Gastroesophageal sphincter (tissue), 4 donors: ENCODE measurements at regions not wholly inside any gene's neighbourhood (a gene's known extent, or its start where the extent isn't known, plus 50 kb on each side); places are given as distances from the start of the nearest gene placed in this dataset.

ENCODE experiments used
- ATAC-seq: fragments of 150-250 bp; one replicate; pipeline ENCODE4 v1.9.1; 2016; ENCODE audit warnings: mild to moderate bottlenecking, moderate library complexity
- H3K27ac ChIP-seq, 4 donors: fragments of 200-600 bp; sonication (generic) in 3 of 4; 1 replicate in 3 of 4; 2 replicates in 1 of 4; pipeline ENCODE4 v1.5.1; 2016 to 2019
- H3K27me3 ChIP-seq: fragments of 200-600 bp; sonication (generic); one replicate; pipeline ENCODE4 v1.5.1; 2019
- H3K36me3 ChIP-seq, 2 donors: fragments of 200-600 bp; sonication (generic); one replicate each; pipeline ENCODE4 v1.5.1; 2019; ENCODE audit warnings: control low read depth in 1 of 2
- H3K4me1 ChIP-seq, 3 donors: fragments of 200-600 bp; sonication (generic); 1 replicate in 2 of 3; 2 replicates in 1 of 3; pipeline ENCODE4 v1.5.1; 2016 to 2019; ENCODE audit warnings: control low read depth in 2 of 3
- H3K4me3 ChIP-seq, 2 donors: fragments of 200-600 bp; sonication (generic); one replicate each; pipeline ENCODE4 v1.5.1; 2019; ENCODE audit warnings: mild to moderate bottlenecking in 1 of 2, moderate library complexity in 1 of 2
- H3K9me3 ChIP-seq, 3 donors: fragments of 200-600 bp; sonication (generic); one replicate each; pipeline ENCODE4 v1.5.1; 2017 to 2019; ENCODE audit warnings: control low read depth in 2 of 3
- EP300 ChIP-seq: sonication (generic); formaldehyde crosslinking; IDR thresholded peaks from one replicate; pipeline ENCODE4 v1.6.1; 2017; ENCODE audit warnings: antibody characterized with exemption, mild to moderate bottlenecking
- POLR2A ChIP-seq, 2 donors: fragments of 450-650 bp; IDR thresholded peaks; one replicate each; pipeline ENCODE4 v1.6.1; 2017; ENCODE audit warnings: antibody characterized with exemption in 2 of 2, mild to moderate bottlenecking in 2 of 2, moderate library complexity in 1 of 2
- POLR2AphosphoS5 ChIP-seq: sonication (generic); formaldehyde crosslinking; IDR thresholded peaks from one replicate; pipeline ENCODE4 v1.6.1; 2017; ENCODE audit warnings: antibody characterized with exemption
- WGBS, 2 donors: methylation state at CpG; one replicate each; pipeline ENCODE4 v1.1.5; 2018; ENCODE audit warnings: low coverage in 1 of 2; 5-methylcytosine and 5-hydroxymethylcytosine counted together
- TF ChIP-seq, protein P1 (sequence below), 4 experiments: fragments of 200-600 bp in 2 of 4; fragments of 450-650 bp in 2 of 4; sonication (generic) in 1 of 4; IDR thresholded peaks; one replicate each; pipeline ENCODE4 v1.5.1; 2017 to 2019; ENCODE audit warnings: antibody characterized with exemption in 4 of 4, mild to moderate bottlenecking in 2 of 4, moderate library complexity in 2 of 4

DNA sequence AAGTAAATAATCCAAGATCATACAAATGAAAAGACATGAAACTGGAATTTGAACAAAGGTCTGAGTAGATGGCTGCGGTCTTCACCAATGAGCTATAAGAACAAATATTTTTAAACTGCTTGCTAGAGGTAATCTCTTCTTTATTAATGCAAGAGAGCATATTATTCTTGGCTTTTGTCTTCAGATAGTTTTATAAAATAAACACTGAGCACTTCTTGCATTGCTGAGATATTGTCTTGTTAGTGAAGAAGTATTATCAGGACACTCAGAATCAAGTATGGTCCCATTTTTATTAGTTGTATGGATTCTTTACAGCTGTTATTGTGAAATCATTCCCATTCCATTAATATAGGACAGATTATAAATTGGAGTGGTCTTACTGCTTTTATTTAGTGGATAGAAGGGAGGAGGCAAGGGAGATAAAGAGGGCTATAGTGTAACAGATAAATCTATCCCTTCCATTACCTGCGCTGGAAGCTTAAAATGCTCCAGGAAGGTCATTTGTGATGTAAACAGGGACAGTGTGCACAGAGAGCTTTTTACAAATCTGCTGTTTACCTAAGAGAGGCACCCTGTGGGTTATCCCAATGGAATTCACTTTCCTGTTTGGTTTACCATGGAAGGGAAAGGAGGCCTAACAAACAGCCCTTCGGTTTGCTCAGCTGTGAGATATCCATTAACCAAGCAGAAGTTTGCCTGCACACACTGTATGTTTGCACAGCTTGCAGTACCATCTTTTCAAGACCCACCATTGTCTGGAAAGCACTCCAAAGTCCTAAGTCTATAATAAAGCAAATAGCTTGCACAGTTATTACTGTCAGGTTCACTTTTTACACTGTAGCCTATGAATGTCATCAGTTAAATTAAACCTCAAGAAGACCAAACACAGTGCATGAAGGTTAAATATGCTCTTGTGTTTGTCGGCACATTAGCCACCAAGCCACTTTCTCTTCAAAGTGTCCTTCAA is 347.7 kb upstream of the TGFBR2 start:
- Histone ChIP-seq H3K27ac (no peak overlapping the region), H3K4me3 (no peak overlapping the region), H3K27me3 (no peaks in the 10 kb centered on the region), H3K4me1 (peaks cover 3 to 34% (median 4%) of the 10 kb centered on the region in 3 donors), H3K36me3 (no peaks in the 10 kb centered on the region), H3K9me3 (no peaks in the 10 kb centered on the region)
- TF ChIP-seq EP300 (no peak), POLR2A (IDR thresholded peaks at IDR 0.05) (no peak), POLR2AphosphoS5 (no peak)
- TF ChIP-seq, protein P1, sequence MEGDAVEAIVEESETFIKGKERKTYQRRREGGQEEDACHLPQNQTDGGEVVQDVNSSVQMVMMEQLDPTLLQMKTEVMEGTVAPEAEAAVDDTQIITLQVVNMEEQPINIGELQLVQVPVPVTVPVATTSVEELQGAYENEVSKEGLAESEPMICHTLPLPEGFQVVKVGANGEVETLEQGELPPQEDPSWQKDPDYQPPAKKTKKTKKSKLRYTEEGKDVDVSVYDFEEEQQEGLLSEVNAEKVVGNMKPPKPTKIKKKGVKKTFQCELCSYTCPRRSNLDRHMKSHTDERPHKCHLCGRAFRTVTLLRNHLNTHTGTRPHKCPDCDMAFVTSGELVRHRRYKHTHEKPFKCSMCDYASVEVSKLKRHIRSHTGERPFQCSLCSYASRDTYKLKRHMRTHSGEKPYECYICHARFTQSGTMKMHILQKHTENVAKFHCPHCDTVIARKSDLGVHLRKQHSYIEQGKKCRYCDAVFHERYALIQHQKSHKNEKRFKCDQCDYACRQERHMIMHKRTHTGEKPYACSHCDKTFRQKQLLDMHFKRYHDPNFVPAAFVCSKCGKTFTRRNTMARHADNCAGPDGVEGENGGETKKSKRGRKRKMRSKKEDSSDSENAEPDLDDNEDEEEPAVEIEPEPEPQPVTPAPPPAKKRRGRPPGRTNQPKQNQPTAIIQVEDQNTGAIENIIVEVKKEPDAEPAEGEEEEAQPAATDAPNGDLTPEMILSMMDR (IDR thresholded peaks at IDR 0.05) = no peak
- ATAC-seq = no peak
- 75 to 77% methylated on average over 4 of the region's 4 CpGs for WGBS, 2 donors

DNA sequence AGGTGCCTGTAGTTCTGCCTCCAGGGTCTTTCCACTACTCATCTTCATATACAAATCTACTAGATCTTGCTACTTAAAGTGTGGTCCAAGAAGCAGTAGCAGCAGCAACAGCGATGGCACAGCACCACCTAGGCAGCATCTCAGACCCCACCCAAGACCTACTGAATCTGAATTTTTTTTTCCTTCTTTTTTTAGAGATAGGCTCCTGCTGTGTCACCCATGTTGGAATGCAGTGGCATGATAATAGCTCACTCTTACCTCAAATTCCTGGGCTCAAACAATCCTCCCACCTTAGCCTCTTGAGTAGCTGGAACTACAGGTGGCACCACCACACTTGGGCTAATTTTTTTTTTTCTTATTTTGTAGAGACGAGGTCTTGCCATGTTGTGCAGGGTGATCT is 346.7 kb upstream of the TGFBR2 start:
- Histone ChIP-seq H3K9me3 (no peaks in the 10 kb centered on the region), H3K4me1 (peaks cover 3 to 34% (median 4%) of the 10 kb centered on the region in 3 donors), H3K27ac (no peak overlapping the region), H3K36me3 (no peaks in the 10 kb centered on the region), H3K4me3 (no peak overlapping the region), H3K27me3 (no peaks in the 10 kb centered on the region)
- TF ChIP-seq, protein P1 (IDR thresholded peaks at IDR 0.05) = no peak
- TF ChIP-seq POLR2AphosphoS5 (no peak), POLR2A (IDR thresholded peaks at IDR 0.05) (no peak), EP300 (no peak)
- WGBS, 2 donors = 100% methylated on average over 2 of the region's 2 CpGs; no CpG with 5 or more reads in 1 of the 2 donors
- ATAC-seq = no peak

DNA sequence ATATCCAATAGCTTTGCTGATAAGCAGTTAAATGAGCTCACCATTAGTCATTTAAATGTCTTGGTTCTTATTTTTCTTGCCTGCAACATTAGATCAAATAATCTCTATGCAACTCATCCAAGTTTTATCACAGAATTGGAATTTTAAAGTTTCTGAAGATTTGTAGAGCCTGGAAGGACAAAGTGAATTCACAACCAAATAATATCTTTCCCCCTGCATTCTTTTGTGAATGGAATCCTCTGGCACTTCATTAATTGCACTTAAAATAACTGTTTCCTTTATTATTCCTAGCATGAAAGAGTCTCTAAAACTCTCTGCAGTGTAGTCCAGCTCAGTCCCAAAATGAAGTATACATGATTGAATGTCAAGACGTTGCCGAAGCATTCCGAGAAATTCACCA is 345.6 kb upstream of the TGFBR2 start:
- peaks cover 0 to 7% (median 0%) of the 10 kb centered on the region in 3 donors for H3K9me3 ChIP-seq
- peak overlapping the region in 3 of 4 donors; percentile 1 to 43 (median 16) for H3K27ac ChIP-seq
- H3K4me3 ChIP-seq = no peak overlapping the region
- no peak for TF ChIP-seq POLR2A (IDR thresholded peaks at IDR 0.05)
- TF ChIP-seq EP300 = no peak
- TF ChIP-seq, protein P1 (IDR thresholded peaks at IDR 0.05) = no peak
- no peak for TF ChIP-seq POLR2AphosphoS5
- H3K27me3 ChIP-seq = no peaks in the 10 kb centered on the region
- ATAC-seq = no peak
- no peaks in the 10 kb centered on the region for H3K36me3 ChIP-seq
- 8 to 14% methylated on average over 3 of the region's 3 CpGs for WGBS, 2 donors
- peaks cover 3 to 34% (median 4%) of the 10 kb centered on the region in 3 donors for H3K4me1 ChIP-seq

DNA sequence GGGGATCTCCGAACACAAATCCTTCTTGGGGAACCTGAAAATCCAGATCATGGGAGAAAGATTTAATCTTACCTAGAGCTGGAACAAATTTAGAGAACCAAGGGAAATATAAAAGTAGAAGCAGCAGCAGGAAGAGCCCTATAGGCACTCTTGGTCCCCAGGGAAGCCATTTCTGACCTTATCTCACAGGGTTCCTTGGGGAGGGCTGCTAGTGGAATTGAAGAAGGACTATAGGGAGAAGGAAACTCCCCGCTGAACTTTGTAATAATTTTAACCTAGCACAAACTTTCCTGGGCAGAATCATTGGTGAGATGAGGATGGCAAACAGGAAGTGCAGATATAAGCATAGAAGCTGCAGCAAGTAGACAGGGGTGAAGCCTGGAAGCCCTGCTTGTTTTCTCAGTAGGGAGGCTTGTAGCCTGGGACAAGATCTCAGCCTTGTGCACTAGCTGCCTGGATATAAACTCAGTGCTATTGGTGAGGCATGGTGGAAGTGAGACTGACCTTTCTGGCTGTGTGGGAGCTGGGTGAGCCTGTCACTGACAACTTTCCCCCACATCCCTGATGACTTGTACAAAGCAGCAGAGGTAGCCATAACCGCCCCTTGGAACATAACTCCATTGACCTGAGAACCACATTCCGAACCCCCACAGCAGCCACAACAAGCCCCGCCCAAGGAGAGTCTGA is 343.0 kb upstream of the TGFBR2 start:
- Histone ChIP-seq H3K36me3 (no peaks in the 10 kb centered on the region), H3K9me3 (peaks cover 0 to 9% (median 0%) of the 10 kb centered on the region in 3 donors), H3K4me3 (no peak overlapping the region), H3K27me3 (no peaks in the 10 kb centered on the region), H3K4me1 (peaks cover 3 to 49% (median 4%) of the 10 kb centered on the region in 3 donors), H3K27ac (no peak overlapping the region)
- 96 to 100% methylated on average over 2 to 4 of the region's 5 CpGs for WGBS, 2 donors
- ATAC-seq = no peak
- TF ChIP-seq, protein P1 (IDR thresholded peaks at IDR 0.05) = no peak
- TF ChIP-seq POLR2A (IDR thresholded peaks at IDR 0.05) = no peak
- no peak for TF ChIP-seq POLR2AphosphoS5
- TF ChIP-seq EP300 = no peak
